ENCODE measurements at regions not wholly inside any gene's neighbourhood (a gene's known extent, or its start where the extent isn't known, plus 50 kb on each side); places are given as distances from the start of the nearest gene placed in this dataset.

GRCh38 chr10:110357252-110357780 lies 52.6 kb upstream of the SMNDC1 start:
- POLR2A ChIA-PET = no interaction called here
- Mint-ChIP-seq H3K27me3 (ENCODE audit: insufficient read depth, unreplicated experiment) (no peaks in the 10 kb centered on the region), H3K4me1 (ENCODE audit: low read depth, unreplicated experiment) (peaks cover 14% of the 10 kb centered on the region), H3K36me3 (ENCODE audit: insufficient read depth, unreplicated experiment) (no peaks in the 10 kb centered on the region), H3K4me3 (ENCODE audit: unreplicated experiment) (no peak overlapping the region), H3K9me3 (ENCODE audit: unreplicated experiment) (no peaks in the 10 kb centered on the region), H3K27ac (ENCODE audit: unreplicated experiment) (no peak overlapping the region)
- Histone ChIP-seq H3K27me3 (replicated peaks; ENCODE audit: control insufficient read depth, insufficient read depth, low read length) (no peaks in the 10 kb centered on the region), H3K36me3 (ENCODE audit: control insufficient read depth, insufficient read depth, low read length) (no peaks in the 10 kb centered on the region), H3K4me3 (ENCODE audit: low read depth, low read length) (no peak overlapping the region), H3K9me3 (no peaks in the 10 kb centered on the region), H3K4me1 (peaks cover 35% of the 10 kb centered on the region)
- intact Hi-C loops (cut with micrococcal nuclease; ENCODE audit: unreplicated experiment) = loop anchor here (10.0 kb wide), 1 partner anchor 57 kb away; no protein-coding TSS in a partner anchor
- CTCF ChIA-PET = no interaction called here
- no TSS peak for BruUV-seq (replicated peaks)
- DNase-seq = no peak
- TF ChIP-seq CTCF (IDR thresholded peaks at IDR 0.05; ENCODE audit: insufficient read depth in 1 of 2, low read depth in 1 of 2, low read length in 1 of 2, severe bottlenecking in 1 of 2, unreplicated experiment in 1 of 2) = no peak

GRCh38 chr10:110357871-110358270 lies 53.2 kb upstream of the SMNDC1 start:
- peaks cover 35% of the 10 kb centered on the region for H3K4me1 ChIP-seq
- intact Hi-C loops (cut with micrococcal nuclease; ENCODE audit: unreplicated experiment) = loop anchor here (2.0 to 10.0 kb wide), 3 partner anchors 47 to 99 kb away; no protein-coding TSS in a partner anchor
- CTCF ChIA-PET = interaction anchor here (0.5 kb wide), 1 partner anchor 149 kb away, joined by 3 read pairs; no protein-coding TSS in a partner anchor
- no peaks in the 10 kb centered on the region for H3K36me3 ChIP-seq (ENCODE audit: control insufficient read depth, insufficient read depth, low read length)
- Mint-ChIP-seq H3K9me3 (ENCODE audit: unreplicated experiment) (no peaks in the 10 kb centered on the region), H3K27ac (ENCODE audit: unreplicated experiment) (peak overlapping the region; percentile 66), H3K36me3 (ENCODE audit: insufficient read depth, unreplicated experiment) (no peaks in the 10 kb centered on the region), H3K27me3 (ENCODE audit: insufficient read depth, unreplicated experiment) (no peaks in the 10 kb centered on the region), H3K4me3 (ENCODE audit: unreplicated experiment) (no peak overlapping the region), H3K4me1 (ENCODE audit: low read depth, unreplicated experiment) (peaks cover 14% of the 10 kb centered on the region)
- H3K4me3 ChIP-seq (ENCODE audit: low read depth, low read length) = no peak overlapping the region
- POLR2A ChIA-PET = no interaction called here
- DNase-seq = no peak
- no peak for TF ChIP-seq CTCF (IDR thresholded peaks at IDR 0.05; ENCODE audit: insufficient read depth in 1 of 2, low read depth in 1 of 2, low read length in 1 of 2, severe bottlenecking in 1 of 2, unreplicated experiment in 1 of 2)
- no peaks in the 10 kb centered on the region for H3K27me3 ChIP-seq (replicated peaks; ENCODE audit: control insufficient read depth, insufficient read depth, low read length)
- no peaks in the 10 kb centered on the region for H3K9me3 ChIP-seq
- no TSS peak for BruUV-seq (replicated peaks)

GRCh38 chr10:110358278-110358677 lies 53.6 kb upstream of the SMNDC1 start:
- no peaks in the 10 kb centered on the region for H3K9me3 ChIP-seq
- TF ChIP-seq CTCF (IDR thresholded peaks at IDR 0.05; ENCODE audit: insufficient read depth in 1 of 2, low read depth in 1 of 2, low read length in 1 of 2, severe bottlenecking in 1 of 2, unreplicated experiment in 1 of 2) = no peak
- Mint-ChIP-seq H3K4me3 (ENCODE audit: unreplicated experiment) (no peak overlapping the region), H3K36me3 (ENCODE audit: insufficient read depth, unreplicated experiment) (no peaks in the 10 kb centered on the region), H3K4me1 (ENCODE audit: low read depth, unreplicated experiment) (peaks cover 14% of the 10 kb centered on the region), H3K27ac (ENCODE audit: unreplicated experiment) (peak overlapping the region; percentile 66), H3K9me3 (ENCODE audit: unreplicated experiment) (no peaks in the 10 kb centered on the region), H3K27me3 (ENCODE audit: insufficient read depth, unreplicated experiment) (no peaks in the 10 kb centered on the region)
- no peak overlapping the region for H3K4me3 ChIP-seq (ENCODE audit: low read depth, low read length)
- BruUV-seq (replicated peaks) = no TSS peak
- intact Hi-C loops (cut with micrococcal nuclease; ENCODE audit: unreplicated experiment) = loop anchor here (2.0 to 10.0 kb wide), 3 partner anchors 47 to 99 kb away; no protein-coding TSS in a partner anchor
- no peaks in the 10 kb centered on the region for H3K27me3 ChIP-seq (replicated peaks; ENCODE audit: control insufficient read depth, insufficient read depth, low read length)
- POLR2A ChIA-PET = no interaction called here
- H3K36me3 ChIP-seq (ENCODE audit: control insufficient read depth, insufficient read depth, low read length) = no peaks in the 10 kb centered on the region
- CTCF ChIA-PET = interaction anchor here (0.5 kb wide), 1 partner anchor 148 kb away, joined by 3 read pairs; no protein-coding TSS in a partner anchor
- H3K4me1 ChIP-seq = peaks cover 35% of the 10 kb centered on the region
- DNase-seq = no peak

Measured in Caco-2 (cell line).